ENCODE measurements at regions not wholly inside any gene's neighbourhood (a gene's known extent, or its start where the extent isn't known, plus 50 kb on each side); places are given as distances from the start of the nearest gene placed in this dataset.

- DNase-seq (no peak), ATAC-seq (no peak)
- intact Hi-C loops (cut with DNase I): no loop called here
- Histone ChIP-seq H3K4me1 (no peaks in the 10 kb centered on the region), H3K4me3 (no peak overlapping the region), H3K27me3 (no peaks in the 10 kb centered on the region), H3K9me3 (no peaks in the 10 kb centered on the region), H3K27ac (no peak overlapping the region), H3K36me3 (replicated peaks in 1 of 2; ENCODE audit: insufficient read depth in 1 of 2, low read depth in 2 of 2) (no peaks in the 10 kb centered on the region)
- WGBS, 2 donors: 63 to 68% methylated on average over 2 of the region's 2 CpGs
- TF ChIP-seq POLR2A (IDR thresholded peaks at IDR 0.05): no peak
- TF ChIP-seq, protein P1, sequence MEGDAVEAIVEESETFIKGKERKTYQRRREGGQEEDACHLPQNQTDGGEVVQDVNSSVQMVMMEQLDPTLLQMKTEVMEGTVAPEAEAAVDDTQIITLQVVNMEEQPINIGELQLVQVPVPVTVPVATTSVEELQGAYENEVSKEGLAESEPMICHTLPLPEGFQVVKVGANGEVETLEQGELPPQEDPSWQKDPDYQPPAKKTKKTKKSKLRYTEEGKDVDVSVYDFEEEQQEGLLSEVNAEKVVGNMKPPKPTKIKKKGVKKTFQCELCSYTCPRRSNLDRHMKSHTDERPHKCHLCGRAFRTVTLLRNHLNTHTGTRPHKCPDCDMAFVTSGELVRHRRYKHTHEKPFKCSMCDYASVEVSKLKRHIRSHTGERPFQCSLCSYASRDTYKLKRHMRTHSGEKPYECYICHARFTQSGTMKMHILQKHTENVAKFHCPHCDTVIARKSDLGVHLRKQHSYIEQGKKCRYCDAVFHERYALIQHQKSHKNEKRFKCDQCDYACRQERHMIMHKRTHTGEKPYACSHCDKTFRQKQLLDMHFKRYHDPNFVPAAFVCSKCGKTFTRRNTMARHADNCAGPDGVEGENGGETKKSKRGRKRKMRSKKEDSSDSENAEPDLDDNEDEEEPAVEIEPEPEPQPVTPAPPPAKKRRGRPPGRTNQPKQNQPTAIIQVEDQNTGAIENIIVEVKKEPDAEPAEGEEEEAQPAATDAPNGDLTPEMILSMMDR (IDR thresholded peaks at IDR 0.05): no peak
Measured at GRCh38 chr2:56630286-56630685, 446.5 kb downstream of the CCDC85A start.

- Histone ChIP-seq H3K27ac (no peak overlapping the region), H3K27me3 (no peaks in the 10 kb centered on the region), H3K4me3 (no peak overlapping the region), H3K9me3 (no peaks in the 10 kb centered on the region), H3K4me1 (no peaks in the 10 kb centered on the region), H3K36me3 (replicated peaks in 1 of 2; ENCODE audit: insufficient read depth in 1 of 2, low read depth in 2 of 2) (no peaks in the 10 kb centered on the region)
- intact Hi-C loops (cut with DNase I): no loop called here
- WGBS, 2 donors: 64 to 88% methylated on average over 1 of the region's 1 CpG
- no peak for ATAC-seq
- no peak for DNase-seq
- TF ChIP-seq POLR2A (IDR thresholded peaks at IDR 0.05): no peak
- TF ChIP-seq, protein P1 (IDR thresholded peaks at IDR 0.05): no peak
Measured at GRCh38 chr2:56647997-56648396, 464.2 kb downstream of the CCDC85A start.

DNA sequence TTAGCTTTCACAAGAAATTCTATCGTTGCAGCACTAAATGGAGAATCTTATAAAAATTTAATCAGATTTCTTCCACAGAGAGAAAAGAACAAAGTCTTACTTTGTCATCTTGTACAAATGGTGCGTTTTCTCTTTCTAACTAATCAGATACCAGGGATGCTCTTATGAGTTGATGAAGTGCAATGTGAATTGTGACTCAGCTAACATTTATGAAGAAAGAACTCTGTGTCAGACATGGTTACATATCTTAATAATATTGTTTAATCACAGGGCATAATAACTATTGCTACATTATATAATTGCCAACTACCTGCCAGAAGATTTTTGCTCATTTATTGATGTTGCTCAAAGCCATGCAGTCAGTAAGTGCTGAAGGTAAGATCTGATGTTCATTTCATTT is 465.0 kb downstream of the CCDC85A start:
- no peaks in the 10 kb centered on the region for H3K9me3 ChIP-seq
- DNase-seq (no peak), ATAC-seq (no peak)
- H3K27me3 ChIP-seq: no peaks in the 10 kb centered on the region
- intact Hi-C loops (cut with DNase I): no loop called here
- WGBS, 2 donors: 59 to 68% methylated on average over 2 of the region's 2 CpGs
- no peak for TF ChIP-seq POLR2A (IDR thresholded peaks at IDR 0.05)
- TF ChIP-seq, protein P1 (IDR thresholded peaks at IDR 0.05): no peak
- H3K4me1 ChIP-seq: no peaks in the 10 kb centered on the region
- H3K36me3 ChIP-seq (replicated peaks in 1 of 2; ENCODE audit: insufficient read depth in 1 of 2, low read depth in 2 of 2): no peaks in the 10 kb centered on the region
- no peak overlapping the region for H3K4me3 ChIP-seq
- no peak overlapping the region for H3K27ac ChIP-seq

GRCh38 chr2:56654936-56655335 is 471.1 kb downstream of the CCDC85A start:
- no peaks in the 10 kb centered on the region for H3K36me3 ChIP-seq (replicated peaks in 1 of 2; ENCODE audit: insufficient read depth in 1 of 2, low read depth in 2 of 2)
- H3K27me3 ChIP-seq: no peaks in the 10 kb centered on the region
- ATAC-seq (no peak), DNase-seq (no peak)
- no peaks in the 10 kb centered on the region for H3K9me3 ChIP-seq
- TF ChIP-seq, protein P1 (IDR thresholded peaks at IDR 0.05): no peak
- TF ChIP-seq POLR2A (IDR thresholded peaks at IDR 0.05): no peak
- intact Hi-C loops (cut with DNase I): no loop called here
- H3K27ac ChIP-seq: no peak overlapping the region
- no peak overlapping the region for H3K4me3 ChIP-seq
- no peaks in the 10 kb centered on the region for H3K4me1 ChIP-seq

GRCh38 chr2:56656826-56657225 is 473.0 kb downstream of the CCDC85A start:
- DNase-seq: no peak
- no peak overlapping the region for H3K4me3 ChIP-seq
- WGBS, 2 donors: 56 to 81% methylated on average over 1 of the region's 1 CpG
- TF ChIP-seq, protein P1 (IDR thresholded peaks at IDR 0.05): no peak
- no peak for TF ChIP-seq POLR2A (IDR thresholded peaks at IDR 0.05)
- H3K27ac ChIP-seq: no peak overlapping the region
- no peaks in the 10 kb centered on the region for H3K9me3 ChIP-seq
- no peak for ATAC-seq
- no peaks in the 10 kb centered on the region for H3K4me1 ChIP-seq
- intact Hi-C loops (cut with DNase I): no loop called here
- H3K36me3 ChIP-seq (replicated peaks in 1 of 2; ENCODE audit: insufficient read depth in 1 of 2, low read depth in 2 of 2): no peaks in the 10 kb centered on the region
- H3K27me3 ChIP-seq: no peaks in the 10 kb centered on the region
